Neutrophil (primary cell): ENCODE measurements at regions not wholly inside any gene's neighbourhood (a gene's known extent, or its start where the extent isn't known, plus 50 kb on each side); places are given as distances from the start of the nearest gene placed in this dataset.
"Not testable (repeated sequence)": the region's sequence is repeated elsewhere in the genome, so short reads cannot be mapped to it uniquely, and the experiment has no call there.

Experiments used
- H3K27ac ChIP-seq: fragments of 200-600 bp; sonication (generic); 2 replicates; pipeline ENCODE4 v1.5.1; 2016; ENCODE audit warnings: mild to moderate bottlenecking, moderate library complexity
- H3K27me3 ChIP-seq: fragments of 200-600 bp; sonication (generic); 2 replicates; pipeline ENCODE4 v1.6.0; 2016; ENCODE audit warnings: mild to moderate bottlenecking
- H3K36me3 ChIP-seq: fragments of 200-600 bp; sonication (generic); 2 replicates; pipeline ENCODE4 v1.5.1; 2017
- H3K4me1 ChIP-seq, 2 experiments: fragments of 200-600 bp in 1 of 2; sonication (generic) in 1 of 2; 1 replicate in 1 of 2; 2 replicates in 1 of 2; pipeline versions ENCODE4 v1.5.1 to v1.6.1; 2013 to 2016; ENCODE audit warnings: low read depth in 1 of 2, low read length in 1 of 2, mild to moderate bottlenecking in 1 of 2, moderate library complexity in 1 of 2; ENCODE audit not compliant: control insufficient read depth in 1 of 2, insufficient read depth in 1 of 2
- H3K4me3 ChIP-seq, 2 experiments: fragments of 200-600 bp in 1 of 2; sonication (generic) in 1 of 2; 1 replicate in 1 of 2; 2 replicates in 1 of 2; pipeline ENCODE4 v1.5.1; 2013 to 2016; ENCODE audit warnings: low read depth in 1 of 2, low read length in 1 of 2, mild to moderate bottlenecking in 1 of 2, moderate library complexity in 1 of 2
- H3K9me3 ChIP-seq: fragments of 200-600 bp; sonication (generic); 2 replicates; pipeline ENCODE4 v1.5.1; 2016
- TF ChIP-seq, protein P1 (sequence below): fragments of 200-600 bp; sonication (generic); IDR thresholded peaks from 2 replicates; pipeline ENCODE4 v1.5.1; 2016; ENCODE audit warnings: antibody characterized with exemption

DNA sequence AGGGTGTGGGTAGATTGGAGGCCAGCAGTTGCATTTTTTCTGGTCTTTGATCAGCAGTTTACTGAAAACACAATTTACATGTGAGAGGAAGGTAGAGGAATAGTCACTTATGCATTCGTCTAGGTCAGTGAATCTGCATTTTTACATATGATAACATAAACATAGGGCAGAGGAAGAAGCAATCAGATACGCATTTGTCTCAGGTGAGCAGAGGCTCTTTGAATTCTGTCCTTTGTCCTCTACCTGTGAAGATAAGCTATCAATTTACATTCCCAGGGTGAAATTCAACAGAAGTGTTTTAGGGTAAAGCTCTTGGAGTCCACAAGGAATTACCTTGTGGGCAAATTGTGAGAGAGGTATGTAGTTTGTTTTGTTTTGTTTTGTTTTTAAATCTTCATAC is 306.5 kb downstream of the MAGEB5 start:
- Histone ChIP-seq H3K27me3 (no peaks in the 10 kb centered on the region), H3K4me1 (no peaks in the 10 kb centered on the region)

DNA sequence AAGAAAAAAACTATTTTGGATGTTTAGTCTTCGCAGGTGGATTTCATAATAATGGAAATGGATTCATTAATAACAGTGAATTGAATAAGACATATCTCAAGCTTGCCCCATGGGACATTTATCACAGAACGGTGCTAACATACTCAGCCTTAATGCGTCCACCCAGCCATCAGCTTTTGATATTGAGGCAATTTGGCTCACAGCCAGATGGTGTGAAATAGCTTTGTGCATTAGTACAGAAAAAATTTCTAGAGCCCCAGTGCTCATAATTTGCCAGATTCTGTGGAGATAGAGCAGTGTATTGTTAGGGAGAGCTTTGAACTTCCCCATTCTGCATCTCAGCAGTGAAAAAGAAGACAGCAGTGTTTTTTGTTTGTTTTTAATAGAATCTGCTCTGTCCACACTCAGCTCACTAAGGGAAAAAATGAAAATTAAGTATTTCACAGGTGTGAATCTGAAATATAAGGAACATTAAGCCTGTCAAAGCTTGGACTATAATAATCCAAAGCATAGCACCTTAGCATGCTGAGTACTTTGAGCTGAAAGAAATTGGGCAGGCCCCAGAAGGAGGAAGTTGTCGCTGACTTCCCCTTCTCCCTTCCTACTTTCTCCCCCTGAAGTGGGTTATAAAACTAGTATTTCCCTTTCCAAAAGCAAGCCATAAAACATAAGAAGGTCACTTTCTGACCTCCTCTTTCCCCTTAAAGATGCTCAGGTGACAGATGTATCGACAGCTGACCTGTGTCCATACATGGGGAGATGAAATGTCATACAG is 295.8 kb downstream of the MAGEB5 start:
- no peak overlapping the region for H3K27ac ChIP-seq
- no peaks in the 10 kb centered on the region for H3K9me3 ChIP-seq
- no peaks in the 10 kb centered on the region for H3K27me3 ChIP-seq
- TF ChIP-seq, protein P1, sequence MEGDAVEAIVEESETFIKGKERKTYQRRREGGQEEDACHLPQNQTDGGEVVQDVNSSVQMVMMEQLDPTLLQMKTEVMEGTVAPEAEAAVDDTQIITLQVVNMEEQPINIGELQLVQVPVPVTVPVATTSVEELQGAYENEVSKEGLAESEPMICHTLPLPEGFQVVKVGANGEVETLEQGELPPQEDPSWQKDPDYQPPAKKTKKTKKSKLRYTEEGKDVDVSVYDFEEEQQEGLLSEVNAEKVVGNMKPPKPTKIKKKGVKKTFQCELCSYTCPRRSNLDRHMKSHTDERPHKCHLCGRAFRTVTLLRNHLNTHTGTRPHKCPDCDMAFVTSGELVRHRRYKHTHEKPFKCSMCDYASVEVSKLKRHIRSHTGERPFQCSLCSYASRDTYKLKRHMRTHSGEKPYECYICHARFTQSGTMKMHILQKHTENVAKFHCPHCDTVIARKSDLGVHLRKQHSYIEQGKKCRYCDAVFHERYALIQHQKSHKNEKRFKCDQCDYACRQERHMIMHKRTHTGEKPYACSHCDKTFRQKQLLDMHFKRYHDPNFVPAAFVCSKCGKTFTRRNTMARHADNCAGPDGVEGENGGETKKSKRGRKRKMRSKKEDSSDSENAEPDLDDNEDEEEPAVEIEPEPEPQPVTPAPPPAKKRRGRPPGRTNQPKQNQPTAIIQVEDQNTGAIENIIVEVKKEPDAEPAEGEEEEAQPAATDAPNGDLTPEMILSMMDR = no peak
- H3K4me1 ChIP-seq = no peaks in the 10 kb centered on the region
- H3K4me3 ChIP-seq = no peak overlapping the region
- no peaks in the 10 kb centered on the region for H3K36me3 ChIP-seq

More for the DNA sequence above, 306.5 kb downstream of the MAGEB5 start:
- TF ChIP-seq, protein P1 = no peak
- Histone ChIP-seq H3K36me3 (no peaks in the 10 kb centered on the region), H3K27ac (no peak overlapping the region), H3K4me3 (no peak overlapping the region), H3K9me3 (no peaks in the 10 kb centered on the region)

DNA sequence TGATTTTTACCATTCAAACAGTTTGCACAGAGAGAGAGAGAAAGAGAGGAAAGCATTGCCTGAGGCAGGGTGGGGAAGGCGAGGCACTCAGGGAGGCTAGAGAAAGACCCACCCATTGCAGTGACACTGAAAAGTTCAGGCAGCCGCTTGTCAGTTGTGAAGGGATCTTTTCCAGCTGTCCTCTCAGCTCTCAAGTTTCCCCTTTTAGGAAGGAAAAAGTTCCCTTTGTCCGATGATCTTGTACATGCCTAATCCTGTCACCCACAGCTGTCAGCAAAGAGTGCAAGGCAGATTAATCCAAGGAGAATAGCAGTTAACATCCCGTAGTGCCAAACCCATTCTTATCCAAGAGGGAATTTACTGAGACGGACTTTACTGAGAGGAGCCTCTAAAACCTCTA is 255.0 kb downstream of the MAGEB5 start:
- no peaks in the 10 kb centered on the region for H3K27me3 ChIP-seq
- no peak overlapping the region for H3K27ac ChIP-seq
- H3K36me3 ChIP-seq = no peaks in the 10 kb centered on the region
- no peaks in the 10 kb centered on the region for H3K4me1 ChIP-seq
- no peaks in the 10 kb centered on the region for H3K9me3 ChIP-seq
- TF ChIP-seq, protein P1 = no peak
- no peak overlapping the region for H3K4me3 ChIP-seq

DNA sequence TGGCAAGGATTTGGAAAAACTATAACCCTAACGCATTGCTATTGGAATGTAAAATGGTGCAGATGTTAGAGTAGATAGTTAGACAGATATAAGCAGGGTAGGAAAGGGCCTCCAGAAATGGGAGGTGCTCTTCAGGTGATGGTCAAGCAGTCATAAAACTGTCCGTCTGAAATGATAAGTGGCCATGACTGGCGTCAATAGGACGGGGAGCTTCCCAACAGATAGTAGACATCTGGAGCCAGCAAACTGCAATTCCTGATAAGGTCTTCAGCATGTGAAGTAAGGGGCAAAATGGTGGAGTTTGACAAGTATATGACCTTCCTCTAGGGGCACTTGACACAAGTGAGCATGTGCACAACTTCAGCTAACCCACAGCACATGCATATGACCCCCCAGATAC is 250.4 kb downstream of the MAGEB5 start:
- H3K27me3 ChIP-seq = no peaks in the 10 kb centered on the region
- no peak overlapping the region for H3K4me3 ChIP-seq
- H3K36me3 ChIP-seq = no peaks in the 10 kb centered on the region
- H3K9me3 ChIP-seq = no peaks in the 10 kb centered on the region
- TF ChIP-seq, protein P1 = no peak
- H3K4me1 ChIP-seq = no peaks in the 10 kb centered on the region
- no peak overlapping the region for H3K27ac ChIP-seq

DNA sequence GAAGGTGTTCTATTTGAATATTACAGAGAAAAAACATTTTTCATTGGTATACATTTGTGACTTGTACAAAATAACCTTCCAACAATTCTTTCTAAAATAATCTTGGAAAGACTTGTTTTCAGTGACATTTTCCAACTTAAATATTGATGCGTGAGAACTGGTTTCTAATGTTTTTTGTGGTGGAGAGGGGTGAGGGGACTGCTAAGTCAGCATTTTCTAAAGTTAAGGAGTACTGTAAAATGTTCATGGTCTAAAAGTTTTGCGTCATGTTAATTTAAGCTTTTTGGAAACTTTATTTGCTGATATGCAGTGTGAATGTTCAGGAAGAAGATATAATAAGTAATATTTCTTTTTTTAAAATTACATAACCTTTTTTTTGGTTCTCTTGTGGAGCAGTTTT is 229.3 kb downstream of the MAGEB5 start:
- Histone ChIP-seq H3K9me3 (no peaks in the 10 kb centered on the region), H3K4me1 (no peaks in the 10 kb centered on the region), H3K27ac (no peak overlapping the region), H3K27me3 (no peaks in the 10 kb centered on the region), H3K4me3 (no peak overlapping the region), H3K36me3 (no peaks in the 10 kb centered on the region)
- TF ChIP-seq, protein P1 = no peak

DNA sequence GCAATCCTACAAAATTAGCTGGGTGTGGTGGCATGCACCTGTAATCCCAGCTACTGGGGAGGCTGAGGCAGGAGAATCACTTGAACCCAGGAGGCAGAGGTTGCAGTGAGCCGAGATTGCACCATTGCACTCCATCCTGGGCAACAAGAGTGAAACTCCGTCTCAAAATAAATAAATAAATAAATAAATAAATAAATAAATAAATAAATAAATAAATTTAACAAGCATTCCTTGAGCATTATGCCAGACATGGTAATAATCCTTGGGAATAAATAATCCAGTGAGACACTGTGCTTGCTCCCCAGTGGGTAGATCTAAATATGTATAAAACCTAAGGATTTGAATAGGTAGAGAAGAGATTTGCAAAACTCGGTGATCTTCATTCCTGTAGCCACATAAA is 228.4 kb downstream of the MAGEB5 start:
- H3K27me3 ChIP-seq, H3K36me3 ChIP-seq, H3K27ac ChIP-seq, H3K4me3 ChIP-seq, H3K4me1 ChIP-seq, H3K9me3 ChIP-seq: not testable (repeated sequence)
